GM10266 (cell line): ENCODE measurements at regions not wholly inside any gene's neighbourhood (a gene's known extent, or its start where the extent isn't known, plus 50 kb on each side); places are given as distances from the start of the nearest gene placed in this dataset.

Experiments
- DNase-seq: peaks from one replicate; pipeline ENCODE4 v3.0.0; 2012; ENCODE audit errors: extremely low spot score
- TF ChIP-seq, protein P1 (sequence below): IDR thresholded peaks from 2 replicates; pipeline ENCODE4 v1.5.1; 2012; ENCODE audit warnings: mild to moderate bottlenecking, low read depth; ENCODE audit not compliant: control insufficient read depth, insufficient read depth; ENCODE audit errors: missing control alignments

DNA sequence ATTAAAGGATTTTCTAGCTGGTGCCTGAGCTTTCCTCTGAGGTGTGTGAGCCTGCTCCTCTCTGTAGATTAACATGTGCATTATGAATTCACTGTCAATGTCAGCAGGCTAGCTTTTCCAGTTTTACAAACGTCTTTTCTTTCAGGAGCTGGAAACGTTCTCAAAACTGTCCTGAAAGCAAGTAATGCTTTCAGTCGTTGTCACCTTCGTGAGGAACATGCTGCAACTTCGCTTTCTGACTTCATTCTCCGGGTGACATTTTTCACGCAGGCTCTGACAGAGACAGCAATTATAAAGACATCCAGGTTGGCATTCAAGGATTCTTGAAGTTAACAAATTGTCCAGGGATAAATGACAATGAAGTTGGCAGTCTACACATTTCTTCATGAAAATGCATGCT is 671.5 kb downstream of the DHX35 start:
- TF ChIP-seq, protein P1, sequence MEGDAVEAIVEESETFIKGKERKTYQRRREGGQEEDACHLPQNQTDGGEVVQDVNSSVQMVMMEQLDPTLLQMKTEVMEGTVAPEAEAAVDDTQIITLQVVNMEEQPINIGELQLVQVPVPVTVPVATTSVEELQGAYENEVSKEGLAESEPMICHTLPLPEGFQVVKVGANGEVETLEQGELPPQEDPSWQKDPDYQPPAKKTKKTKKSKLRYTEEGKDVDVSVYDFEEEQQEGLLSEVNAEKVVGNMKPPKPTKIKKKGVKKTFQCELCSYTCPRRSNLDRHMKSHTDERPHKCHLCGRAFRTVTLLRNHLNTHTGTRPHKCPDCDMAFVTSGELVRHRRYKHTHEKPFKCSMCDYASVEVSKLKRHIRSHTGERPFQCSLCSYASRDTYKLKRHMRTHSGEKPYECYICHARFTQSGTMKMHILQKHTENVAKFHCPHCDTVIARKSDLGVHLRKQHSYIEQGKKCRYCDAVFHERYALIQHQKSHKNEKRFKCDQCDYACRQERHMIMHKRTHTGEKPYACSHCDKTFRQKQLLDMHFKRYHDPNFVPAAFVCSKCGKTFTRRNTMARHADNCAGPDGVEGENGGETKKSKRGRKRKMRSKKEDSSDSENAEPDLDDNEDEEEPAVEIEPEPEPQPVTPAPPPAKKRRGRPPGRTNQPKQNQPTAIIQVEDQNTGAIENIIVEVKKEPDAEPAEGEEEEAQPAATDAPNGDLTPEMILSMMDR: no peak

GRCh38 chr20:39632757-39633156 is 670.6 kb downstream of the DHX35 start:
- TF ChIP-seq, protein P1: no peak
- DNase-seq: no peak

More for the DNA sequence above, 671.5 kb downstream of the DHX35 start:
- no peak for DNase-seq

DNA sequence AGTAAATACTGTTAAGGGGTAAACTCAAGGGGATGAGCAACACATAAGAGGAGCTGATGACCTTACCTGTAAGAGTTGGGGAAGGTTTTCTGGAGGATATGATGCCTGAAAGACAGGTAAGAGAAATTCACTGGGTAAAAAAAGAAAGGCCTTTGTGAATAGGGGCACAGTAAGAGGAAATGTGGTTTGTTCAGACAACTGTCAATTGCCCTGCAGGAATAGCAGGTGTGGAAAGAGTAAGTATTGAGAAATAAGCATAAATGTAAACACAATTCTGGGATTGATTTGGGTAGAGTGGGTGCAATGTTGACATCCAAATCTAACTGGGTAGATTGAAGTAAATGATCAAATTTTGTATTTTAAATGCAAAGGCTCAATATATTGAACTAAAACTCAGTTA is 670.0 kb downstream of the DHX35 start:
- no peak for DNase-seq
- TF ChIP-seq, protein P1: no peak

DNA sequence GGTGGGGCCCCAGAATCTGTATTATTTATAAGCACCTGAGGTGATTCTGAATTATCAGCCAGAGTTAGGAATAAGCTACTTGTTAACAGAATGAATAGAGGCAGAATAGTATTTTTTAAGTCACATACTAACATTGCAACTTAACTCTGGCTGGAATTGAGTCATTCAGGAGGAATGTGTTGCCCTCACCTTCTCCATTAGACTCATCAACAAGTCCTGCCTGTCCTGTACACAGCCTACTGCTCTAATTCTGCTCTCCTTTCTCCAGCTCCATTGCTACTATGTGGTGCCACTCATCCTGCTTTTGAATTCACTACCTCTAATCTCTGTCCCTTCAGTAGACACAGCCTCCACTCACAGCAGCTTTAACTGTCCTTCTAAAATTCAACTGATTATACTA is 669.4 kb downstream of the DHX35 start:
- TF ChIP-seq, protein P1: no peak
- no peak for DNase-seq

GRCh38 chr20:39630215-39630908 is 668.2 kb downstream of the DHX35 start:
- DNase-seq: no peak
- TF ChIP-seq, protein P1: no peak

GRCh38 chr20:39627765-39628164 is 665.6 kb downstream of the DHX35 start:
- DNase-seq: no peak
- TF ChIP-seq, protein P1: no peak

DNA sequence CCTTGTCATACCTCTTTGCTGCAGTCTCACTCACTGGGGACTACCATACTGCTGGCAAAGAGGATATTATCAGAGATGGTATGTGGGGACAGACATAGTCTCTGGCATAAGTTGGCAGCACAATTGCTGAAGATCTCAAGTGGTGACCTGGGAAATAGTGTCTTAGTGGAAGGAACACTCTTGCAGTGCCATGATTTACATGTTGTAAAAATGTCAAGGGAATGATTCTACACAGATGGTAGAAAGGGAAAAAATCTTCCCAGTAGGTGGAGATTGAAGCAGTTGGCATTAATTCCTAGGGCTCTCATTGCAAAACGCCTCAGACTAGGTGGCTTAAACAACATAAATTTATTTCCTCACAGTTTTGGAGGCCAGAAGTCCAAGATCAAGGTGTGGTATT is 662.2 kb downstream of the DHX35 start:
- DNase-seq: no peak
- TF ChIP-seq, protein P1: no peak
